Liver (tissue), 8 donors: ENCODE measurements at regions not wholly inside any gene's neighbourhood (a gene's known extent, or its start where the extent isn't known, plus 50 kb on each side); places are given as distances from the start of the nearest gene placed in this dataset.

Experiments
- DNase-seq: peaks from one replicate; pipeline ENCODE4 v3.0.0-alpha.2; 2017; ENCODE audit warnings: low spot score
- H3K27ac ChIP-seq, 2 donors: one replicate each; pipeline ENCODE4 v1.7.0; 2013; ENCODE audit warnings: inconsistent platforms in 2 of 2, low read length in 2 of 2, control low read depth in 1 of 2, low read depth in 1 of 2, mild to moderate bottlenecking in 1 of 2
- H3K27me3 ChIP-seq, 4 donors: one replicate each; pipeline versions ENCODE4 v1.6.1 to v1.7.0; 2013; ENCODE audit warnings: low read length in 3 of 4, inconsistent platforms in 1 of 4, mild to moderate bottlenecking in 1 of 4, moderate library complexity in 1 of 4; ENCODE audit not compliant: control insufficient read depth in 4 of 4, insufficient read depth in 4 of 4
- H3K36me3 ChIP-seq, 4 donors: one replicate each; pipeline versions ENCODE4 v1.6.1 to v1.7.0; 2013; ENCODE audit warnings: low read length in 3 of 4, mild to moderate bottlenecking in 3 of 4, low read depth in 1 of 4, moderate library complexity in 1 of 4; ENCODE audit not compliant: control insufficient read depth in 4 of 4, insufficient read depth in 3 of 4
- H3K4me1 ChIP-seq, 4 donors: one replicate each; pipeline versions ENCODE4 v1.6.1 to v1.7.0; 2013; ENCODE audit warnings: low read length in 3 of 4, mild to moderate bottlenecking in 3 of 4, moderate library complexity in 1 of 4; ENCODE audit not compliant: control insufficient read depth in 4 of 4, insufficient read depth in 4 of 4
- H3K4me3 ChIP-seq, 3 donors: one replicate each; pipeline versions ENCODE4 v1.6.1 to v1.7.0; 2013; ENCODE audit warnings: low read length in 3 of 3, control low read depth in 1 of 3, low read depth in 1 of 3, mild to moderate bottlenecking in 1 of 3
- H3K9ac ChIP-seq, 2 donors: one replicate each; pipeline ENCODE4 v1.7.0; 2013; ENCODE audit warnings: low read length in 2 of 2, mild to moderate bottlenecking in 2 of 2, moderate library complexity in 2 of 2, control low read depth in 1 of 2, low read depth in 1 of 2
- H3K9me3 ChIP-seq, 4 donors: one replicate each; pipeline versions ENCODE4 v1.6.1 to v1.7.0; 2013; ENCODE audit warnings: low read length in 3 of 4; ENCODE audit not compliant: control insufficient read depth in 4 of 4
- ATF3 ChIP-seq: IDR thresholded peaks from 2 replicates; pipeline ENCODE4 v1.6.1; 2016; ENCODE audit warnings: antibody characterized with exemption
- EGR1 ChIP-seq, 2 donors: IDR thresholded peaks; 2 replicates each; pipeline ENCODE4 v1.6.1; 2016 to 2018; ENCODE audit warnings: antibody characterized with exemption in 2 of 2, low read depth in 2 of 2
- FOXA1 ChIP-seq: IDR thresholded peaks from 2 replicates; pipeline ENCODE4 v1.6.1; 2016; ENCODE audit warnings: antibody characterized with exemption
- FOXA2 ChIP-seq: IDR thresholded peaks from 2 replicates; pipeline ENCODE4 v1.6.1; 2016; ENCODE audit warnings: antibody characterized with exemption
- GABPA ChIP-seq, 2 donors: IDR thresholded peaks in 1 of 2; conservative IDR thresholded peaks in 1 of 2; 2 replicates each; pipeline ENCODE4 v1.6.1; 2016; ENCODE audit warnings: antibody characterized with exemption in 2 of 2, mild to moderate bottlenecking in 1 of 2, moderate library complexity in 1 of 2
- HNF4A ChIP-seq, 2 donors: conservative IDR thresholded peaks; 2 replicates each; pipeline ENCODE4 v1.6.1; 2016; ENCODE audit warnings: antibody characterized with exemption in 2 of 2, mild to moderate bottlenecking in 2 of 2
- HNF4G ChIP-seq: IDR thresholded peaks from 2 replicates; pipeline ENCODE4 v1.6.1; 2016; ENCODE audit warnings: antibody characterized with exemption
- JUND ChIP-seq, 2 donors: IDR thresholded peaks; 2 replicates each; pipeline ENCODE4 v1.6.1; 2016; ENCODE audit warnings: antibody characterized with exemption in 2 of 2
- MAX ChIP-seq: IDR thresholded peaks from 2 replicates; pipeline ENCODE4 v1.6.1; 2016; ENCODE audit warnings: antibody characterized with exemption
- NR2F2 ChIP-seq: IDR thresholded peaks from 2 replicates; pipeline ENCODE4 v1.6.1; 2016; ENCODE audit warnings: antibody characterized with exemption
- RAD21 ChIP-seq, 2 donors: IDR thresholded peaks; 2 replicates each; pipeline ENCODE4 v1.6.1; 2016; ENCODE audit warnings: antibody characterized with exemption in 2 of 2, mild to moderate bottlenecking in 2 of 2
- REST ChIP-seq: IDR thresholded peaks from 2 replicates; pipeline ENCODE4 v1.6.1; 2016; ENCODE audit warnings: antibody characterized with exemption, mild to moderate bottlenecking
- RXRA ChIP-seq, 2 donors: IDR thresholded peaks; 2 replicates each; pipeline ENCODE4 v1.6.1; 2017 to 2018; ENCODE audit warnings: antibody characterized with exemption in 2 of 2, mild to moderate bottlenecking in 1 of 2
- SP1 ChIP-seq: IDR thresholded peaks from 2 replicates; pipeline ENCODE4 v1.6.1; 2018; ENCODE audit warnings: antibody characterized with exemption, mild to moderate bottlenecking
- TAF1 ChIP-seq: conservative IDR thresholded peaks from 2 replicates; pipeline ENCODE4 v1.6.1; 2016; ENCODE audit warnings: antibody characterized with exemption, mild to moderate bottlenecking
- YY1 ChIP-seq: IDR thresholded peaks from 2 replicates; pipeline ENCODE4 v1.6.1; 2016; ENCODE audit warnings: antibody characterized with exemption, mild to moderate bottlenecking
- ZBTB33 ChIP-seq: IDR thresholded peaks from 2 replicates; pipeline ENCODE4 v1.6.1; 2016; ENCODE audit warnings: antibody characterized with exemption
- WGBS: extraction: QIAGEN DNeasy Blood & Tissue Kit; methylation state at CpG from one replicate; pipeline ENCODE4 v1.1.7; 2013; 5-methylcytosine and 5-hydroxymethylcytosine counted together
- TF ChIP-seq, protein P1 (sequence below): fragments of 150-350 bp; IDR thresholded peaks from 2 replicates; pipeline ENCODE4 v1.5.1; 2017; ENCODE audit warnings: improper control_type of control experiment, low read depth, low read length; ENCODE audit not compliant: missing input control
- donor health status: healthy.
- donor health status: healthy.
- donor health status: healthy.
- donor health status: healthy.
- donor health status: healthy.

DNA sequence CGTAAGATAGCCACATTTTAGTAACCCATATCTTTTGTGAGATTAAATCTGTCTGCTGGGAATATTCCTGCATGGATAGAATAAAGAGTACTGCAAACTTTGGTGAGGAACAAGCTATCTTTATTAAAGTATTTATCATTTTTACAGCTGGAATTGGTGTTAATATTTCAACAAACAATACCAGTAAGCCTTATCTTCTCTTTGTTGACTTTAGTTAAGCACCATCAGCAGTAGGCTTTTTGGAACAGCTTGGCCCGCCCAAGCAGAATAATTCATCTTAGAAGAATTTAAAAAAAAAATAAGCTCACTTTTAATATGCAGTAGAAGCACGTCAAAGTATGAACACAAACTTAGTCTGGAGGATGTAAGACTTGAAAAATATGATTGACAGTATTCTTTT lies 917.8 kb upstream of the ADGRB3 start:
- Histone ChIP-seq H3K4me1 (no peaks in the 10 kb centered on the region), H3K27ac (no peak overlapping the region), H3K27me3 (no peaks in the 10 kb centered on the region), H3K36me3 (no peaks in the 10 kb centered on the region), H3K9ac (no peak overlapping the region), H3K4me3 (no peak overlapping the region), H3K9me3 (no peaks in the 10 kb centered on the region)
- TF ChIP-seq JUND (IDR thresholded peaks at IDR 0.05) (no peak), SP1 (no peak), HNF4G (no peak), TAF1 (no peak), HNF4A (conservative IDR thresholded peaks at IDR 0.05) (no peak), FOXA2 (no peak), RXRA (IDR thresholded peaks at IDR 0.05) (no peak), ATF3 (no peak), YY1 (no peak), NR2F2 (no peak), ZBTB33 (no peak), MAX (no peak), EGR1 (IDR thresholded peaks at IDR 0.05; ENCODE audit: low read depth in 2 of 2) (no peak), RAD21 (IDR thresholded peaks at IDR 0.05) (no peak), REST (no peak), GABPA (IDR thresholded peaks at IDR 0.05 in 1 of 2, conservative IDR thresholded peaks at IDR 0.05 in 1 of 2) (no peak), FOXA1 (no peak)
- TF ChIP-seq, protein P1, sequence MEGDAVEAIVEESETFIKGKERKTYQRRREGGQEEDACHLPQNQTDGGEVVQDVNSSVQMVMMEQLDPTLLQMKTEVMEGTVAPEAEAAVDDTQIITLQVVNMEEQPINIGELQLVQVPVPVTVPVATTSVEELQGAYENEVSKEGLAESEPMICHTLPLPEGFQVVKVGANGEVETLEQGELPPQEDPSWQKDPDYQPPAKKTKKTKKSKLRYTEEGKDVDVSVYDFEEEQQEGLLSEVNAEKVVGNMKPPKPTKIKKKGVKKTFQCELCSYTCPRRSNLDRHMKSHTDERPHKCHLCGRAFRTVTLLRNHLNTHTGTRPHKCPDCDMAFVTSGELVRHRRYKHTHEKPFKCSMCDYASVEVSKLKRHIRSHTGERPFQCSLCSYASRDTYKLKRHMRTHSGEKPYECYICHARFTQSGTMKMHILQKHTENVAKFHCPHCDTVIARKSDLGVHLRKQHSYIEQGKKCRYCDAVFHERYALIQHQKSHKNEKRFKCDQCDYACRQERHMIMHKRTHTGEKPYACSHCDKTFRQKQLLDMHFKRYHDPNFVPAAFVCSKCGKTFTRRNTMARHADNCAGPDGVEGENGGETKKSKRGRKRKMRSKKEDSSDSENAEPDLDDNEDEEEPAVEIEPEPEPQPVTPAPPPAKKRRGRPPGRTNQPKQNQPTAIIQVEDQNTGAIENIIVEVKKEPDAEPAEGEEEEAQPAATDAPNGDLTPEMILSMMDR: no peak
- whole genome bisulfite sequencing: 47% methylated on average over 3 of the region's 3 CpGs
- DNase-seq: no peak
